A673 (cell line): ENCODE measurements at regions not wholly inside any gene's neighbourhood (a gene's known extent, or its start where the extent isn't known, plus 50 kb on each side); places are given as distances from the start of the nearest gene placed in this dataset.

Source experiments
- BruUV-seq: library from RNA; stranded (reverse); fragments of 400-500 nt; replicated peaks from 2 replicates; lab custom pipeline; 2021; lab: Mats Ljungman, UMichigan
- CTCF ChIA-PET: fragments of 300-600 bp; sonication (Branson Sonifier 250); formaldehyde crosslinking; loops from one replicate; lab custom pipeline; 2022; ENCODE audit warnings: antibody characterized with exemption; lab: Charles Lee
- POLR2A ChIA-PET: fragments of 300-600 bp; sonication (Branson Sonifier 250); formaldehyde crosslinking; loops from one replicate; lab custom pipeline; 2022; ENCODE audit warnings: antibody characterized with exemption; ENCODE audit not compliant: low non-redundant PET; lab: Charles Lee
- DNase-seq: peaks from one replicate; pipeline ENCODE4 v3.0.0-alpha.2; 2015; ENCODE audit warnings: low spot score
- H3K27ac ChIP-seq: fragments of 200-600 bp; sonication (generic); 2 replicates; pipeline ENCODE4 v1.5.1; 2016; ENCODE audit warnings: mixed run types, low read depth, mild to moderate bottlenecking, mixed read lengths, antibody characterized with exemption, low read length; ENCODE audit not compliant: poor library complexity, severe bottlenecking
- H3K27me3 ChIP-seq: fragments of 200-600 bp; sonication (generic); replicated peaks from 2 replicates; pipeline ENCODE4 v1.6.1; 2017; ENCODE audit warnings: mixed run types, low read depth, mild to moderate bottlenecking, mixed read lengths, antibody characterized with exemption, low read length; ENCODE audit not compliant: insufficient read depth, poor library complexity
- H3K36me3 ChIP-seq: fragments of 200-600 bp; sonication (generic); 2 replicates; pipeline ENCODE4 v1.6.1; 2016; ENCODE audit warnings: mixed run types, mild to moderate bottlenecking, mixed read lengths, antibody characterized with exemption, low read length; ENCODE audit not compliant: insufficient read depth, poor library complexity, severe bottlenecking
- H3K4me1 ChIP-seq: fragments of 200-600 bp; sonication (generic); 2 replicates; pipeline ENCODE4 v1.6.1; 2017; ENCODE audit warnings: mixed run types, mild to moderate bottlenecking, mixed read lengths, antibody characterized with exemption, low read length; ENCODE audit not compliant: insufficient read depth, poor library complexity, severe bottlenecking
- H3K4me3 ChIP-seq: fragments of 200-600 bp; sonication (generic); 2 replicates; pipeline ENCODE4 v1.5.1; 2016; ENCODE audit warnings: low read depth, mixed run types, mild to moderate bottlenecking, mixed read lengths, low read length; ENCODE audit not compliant: poor library complexity, severe bottlenecking
- H3K9me3 ChIP-seq: fragments of 200-600 bp; sonication (generic); 2 replicates; pipeline ENCODE4 v1.6.1; 2016; ENCODE audit warnings: mixed run types, low read depth, mild to moderate bottlenecking, mixed read lengths, antibody characterized with exemption, low read length; ENCODE audit not compliant: poor library complexity, severe bottlenecking
- CTCF ChIP-seq: fragments of 300-800, 200-600 bp; sonication (generic); conservative IDR thresholded peaks from 2 replicates; pipeline ENCODE4 v1.5.1; 2017; ENCODE audit warnings: low read depth, mild to moderate bottlenecking, antibody characterized with exemption, low read length, moderate library complexity, mixed read lengths
- EZH2 ChIP-seq: fragments of 200-600 bp; sonication (generic); IDR thresholded peaks from 2 replicates; pipeline ENCODE4 v1.6.1; 2017; ENCODE audit warnings: borderline replicate concordance, low read depth, mild to moderate bottlenecking, mixed read lengths, antibody characterized with exemption, low read length; ENCODE audit not compliant: poor library complexity, severe bottlenecking
- intact Hi-C: fragments of 100-400 bp; cut with micrococcal nuclease; formaldehyde crosslinking; loops from one replicate; pipeline ENCODE4 v1.10.0; 2022; ENCODE audit not compliant: unreplicated experiment

- no peak for TF ChIP-seq EZH2
- TF ChIP-seq CTCF: peak; percentile 53
- Histone ChIP-seq H3K27ac (no peak overlapping the region), H3K4me3 (no peak overlapping the region), H3K27me3 (no peaks in the 10 kb centered on the region), H3K4me1 (peaks cover 29% of the 10 kb centered on the region), H3K36me3 (no peaks in the 10 kb centered on the region), H3K9me3 (no peaks in the 10 kb centered on the region)
- peak; percentile 37 for DNase-seq
- CTCF ChIA-PET: no interaction called here
- POLR2A ChIA-PET: interaction anchor here (0.6 kb wide), 1 partner anchor 1144 kb away, joined by 3 read pairs; no protein-coding TSS in a partner anchor
- intact Hi-C loops: loop anchor here (1.0 to 10.0 kb wide), 2 partner anchors 413 to 474 kb away; partner anchors contain the start of gene EPHA4
- no TSS peak for BruUV-seq
Observed at GRCh38 chr2:221100467-221101089, 471.5 kb downstream of the EPHA4 start.

- CTCF ChIA-PET: no interaction called here
- H3K9me3 ChIP-seq: no peaks in the 10 kb centered on the region
- no peak overlapping the region for H3K27ac ChIP-seq
- no TSS peak for BruUV-seq
- peaks cover 14% of the 10 kb centered on the region for H3K4me1 ChIP-seq
- no peak for DNase-seq
- H3K36me3 ChIP-seq: no peaks in the 10 kb centered on the region
- POLR2A ChIA-PET: interaction anchor here (0.7 kb wide), 1 partner anchor 9 kb away, joined by 9 read pairs; no protein-coding TSS in a partner anchor
- no peak overlapping the region for H3K4me3 ChIP-seq
- no peaks in the 10 kb centered on the region for H3K27me3 ChIP-seq
- TF ChIP-seq EZH2: no peak
- no peak for TF ChIP-seq CTCF
- intact Hi-C loops: loop anchor here (10.0 kb wide), 1 partner anchor 472 kb away; the partner anchor contains the start of gene EPHA4
Observed at GRCh38 chr2:221102896-221103688, 469.0 kb downstream of the EPHA4 start.

GRCh38 chr2:221103930-221104329 lies 468.2 kb downstream of the EPHA4 start:
- ChIA-PET CTCF (no interaction called here), POLR2A (no interaction called here)
- DNase-seq: peak; percentile 35
- TF ChIP-seq EZH2 (no peak), CTCF (no peak)
- Histone ChIP-seq H3K4me3 (no peak overlapping the region), H3K36me3 (no peaks in the 10 kb centered on the region), H3K27ac (no peak overlapping the region), H3K4me1 (peaks cover 14% of the 10 kb centered on the region), H3K9me3 (no peaks in the 10 kb centered on the region), H3K27me3 (no peaks in the 10 kb centered on the region)
- intact Hi-C loops: loop anchor here (10.0 kb wide), 1 partner anchor 471 kb away; the partner anchor contains the start of gene EPHA4
- no TSS peak for BruUV-seq
